Keratinocyte (primary cell): ENCODE measurements at regions not wholly inside any gene's neighbourhood (a gene's known extent, or its start where the extent isn't known, plus 50 kb on each side); places are given as distances from the start of the nearest gene placed in this dataset.
"Not testable (repeated sequence)": the region's sequence is repeated elsewhere in the genome, so short reads cannot be mapped to it uniquely, and the experiment has no call there.

Source experiments
- DNase-seq: peaks from one replicate; pipeline ENCODE4 v3.0.0-alpha.2; 2011; ENCODE audit warnings: low read depth, missing footprints, low spot score
- FAIRE-seq: peaks from 2 replicates; lab custom pipeline; 2011; peaks lifted over from hg19 to GRCh38; lab: Jason Lieb, UNC
- H2AFZ ChIP-seq: 2 replicates; pipeline ENCODE4 v1.6.0; 2012; ENCODE audit warnings: low read length, control low read depth, inconsistent platforms; ENCODE audit not compliant: control insufficient read depth
- H3K27ac ChIP-seq: 2 replicates; pipeline ENCODE4 v1.5.1; 2011; ENCODE audit warnings: low read length; ENCODE audit not compliant: control insufficient read depth, insufficient read depth
- H3K27me3 ChIP-seq: 3 replicates; pipeline ENCODE4 v1.6.0; 2011; ENCODE audit warnings: low read length; ENCODE audit not compliant: control insufficient read depth, insufficient read depth; ENCODE audit errors: extremely low read depth
- H3K36me3 ChIP-seq, 2 experiments: 2 replicates in 1 of 2; 3 replicates in 1 of 2; pipeline ENCODE4 v1.5.1; 2011; ENCODE audit warnings: low read length in 2 of 2, mild to moderate bottlenecking in 1 of 2; ENCODE audit not compliant: control insufficient read depth in 2 of 2, insufficient read depth in 2 of 2; ENCODE audit errors: extremely low read depth in 1 of 2
- H3K4me1 ChIP-seq: 3 replicates; pipeline ENCODE4 v1.5.1; 2011; ENCODE audit warnings: low read length; ENCODE audit not compliant: control insufficient read depth, insufficient read depth; ENCODE audit errors: extremely low read depth
- H3K4me2 ChIP-seq: 3 replicates; pipeline ENCODE4 v1.6.0; 2011; ENCODE audit warnings: low read depth, low read length; ENCODE audit not compliant: control insufficient read depth, insufficient read depth; ENCODE audit errors: extremely low read depth
- H3K4me3 ChIP-seq, 3 experiments: fragments of 200-600 bp in 1 of 3; sonication (generic) in 1 of 3; 2 replicates in 2 of 3; 3 replicates in 1 of 3; pipeline ENCODE4 v1.5.1; 2011 to 2016; ENCODE audit warnings: low read length in 3 of 3, mild to moderate bottlenecking in 3 of 3, control low read depth in 2 of 3, inconsistent platforms in 1 of 3, low read depth in 1 of 3, mixed read lengths in 1 of 3, mixed run types in 1 of 3, moderate library complexity in 1 of 3; ENCODE audit not compliant: control insufficient read depth in 2 of 3, insufficient read depth in 2 of 3; ENCODE audit errors: extremely low read depth in 1 of 3
- H3K79me2 ChIP-seq: 2 replicates; pipeline ENCODE4 v1.6.0; 2012; ENCODE audit warnings: low read length; ENCODE audit not compliant: control insufficient read depth, insufficient read depth
- H3K9ac ChIP-seq: 3 replicates; pipeline ENCODE4 v1.6.0; 2011; ENCODE audit warnings: low read length; ENCODE audit not compliant: control insufficient read depth, insufficient read depth; ENCODE audit errors: extremely low read depth
- H3K9me1 ChIP-seq: 3 replicates; pipeline ENCODE4 v1.6.0; 2011; ENCODE audit warnings: low read length; ENCODE audit not compliant: control insufficient read depth, insufficient read depth; ENCODE audit errors: extremely low read depth
- H3K9me3 ChIP-seq: 2 replicates; pipeline ENCODE4 v1.5.1; 2012; ENCODE audit warnings: low read depth, low read length; ENCODE audit not compliant: control insufficient read depth
- H4K20me1 ChIP-seq: 3 replicates; pipeline ENCODE4 v1.6.0; 2011; ENCODE audit warnings: low read length; ENCODE audit not compliant: control insufficient read depth, insufficient read depth; ENCODE audit errors: extremely low read depth
- EZH2 ChIP-seq: IDR thresholded peaks from one replicate; pipeline ENCODE4 v1.6.1; 2012; ENCODE audit warnings: inconsistent platforms, mild to moderate bottlenecking, low read length, moderate library complexity
- dilution Hi-C: fragments of 300-500 bp; cut with MboI; formaldehyde crosslinking; loops from one replicate; pipeline ENCODE4 v1.7.0; 2020; ENCODE audit warnings: low sequenced_read_pairs; ENCODE audit not compliant: extremely low pct_ligation_motif_present
- TF ChIP-seq, protein P1 (sequence below), 3 experiments: IDR thresholded peaks in 1 of 3; conservative IDR thresholded peaks in 1 of 3; optimal IDR thresholded peaks in 1 of 3; 2 replicates in 2 of 3; 3 replicates in 1 of 3; pipeline versions ENCODE3 to v1.5.1; 2011; ENCODE audit warnings: low read length in 3 of 3, mild to moderate bottlenecking in 3 of 3, moderate library complexity in 2 of 3, control low read depth in 1 of 3, inconsistent platforms in 1 of 3; ENCODE audit not compliant: insufficient read depth in 2 of 3; ENCODE audit errors: extremely low read depth in 1 of 3

DNA sequence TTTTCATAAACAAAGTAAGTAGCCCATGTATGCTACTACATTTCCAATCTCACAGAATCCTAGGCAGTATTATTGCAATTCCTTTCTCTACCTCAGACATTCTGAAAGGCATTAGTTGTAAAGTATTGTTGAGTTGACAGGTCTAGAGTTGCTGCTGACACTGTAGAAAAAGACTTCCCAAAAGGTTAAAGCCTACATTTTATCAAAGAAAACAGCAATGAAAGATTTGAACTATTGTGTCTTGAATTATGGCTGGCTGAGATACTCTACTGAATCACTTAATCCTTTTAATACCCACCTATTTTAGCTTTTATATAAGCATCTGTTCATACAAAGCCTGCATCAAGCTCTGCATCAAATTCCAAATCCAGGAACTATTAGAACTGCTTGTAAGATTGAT is 1082.0 kb downstream of the OLFM4 start:
- no peak for FAIRE-seq

DNA sequence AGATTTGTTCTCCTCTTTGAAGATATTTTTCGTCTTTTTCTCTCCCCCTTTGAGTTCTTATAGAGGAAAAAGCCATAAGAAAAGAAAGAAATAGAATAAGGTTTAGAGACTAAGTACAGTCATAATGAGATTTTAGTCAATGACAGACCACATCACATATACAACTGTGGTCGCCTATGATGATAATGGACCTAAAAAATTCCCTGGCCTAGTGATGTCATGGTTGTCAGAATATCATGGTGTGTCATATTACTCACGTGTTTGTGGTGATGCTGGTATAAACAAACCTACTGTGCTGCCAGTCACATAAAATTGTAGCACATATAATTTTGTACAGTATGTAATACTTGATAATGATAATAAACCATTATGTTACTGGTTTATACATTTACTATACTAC is 1096.1 kb downstream of the OLFM4 start:
- Histone ChIP-seq H3K27ac (no peak overlapping the region), H3K9me1 (no peaks in the 10 kb centered on the region), H4K20me1 (no peaks in the 10 kb centered on the region), H3K79me2 (no peaks in the 10 kb centered on the region), H2AFZ (no peak overlapping the region), H3K4me3 (no peak overlapping the region), H3K27me3 (no peaks in the 10 kb centered on the region), H3K4me1 (no peaks in the 10 kb centered on the region), H3K9ac (no peak overlapping the region), H3K4me2 (no peak overlapping the region), H3K36me3 (no peaks in the 10 kb centered on the region), H3K9me3 (peaks cover 2% of the 10 kb centered on the region)
- DNase-seq (no peak), FAIRE-seq (no peak)
- dilution Hi-C loops: no loop called here
- TF ChIP-seq EZH2: no peak
- TF ChIP-seq, protein P1, sequence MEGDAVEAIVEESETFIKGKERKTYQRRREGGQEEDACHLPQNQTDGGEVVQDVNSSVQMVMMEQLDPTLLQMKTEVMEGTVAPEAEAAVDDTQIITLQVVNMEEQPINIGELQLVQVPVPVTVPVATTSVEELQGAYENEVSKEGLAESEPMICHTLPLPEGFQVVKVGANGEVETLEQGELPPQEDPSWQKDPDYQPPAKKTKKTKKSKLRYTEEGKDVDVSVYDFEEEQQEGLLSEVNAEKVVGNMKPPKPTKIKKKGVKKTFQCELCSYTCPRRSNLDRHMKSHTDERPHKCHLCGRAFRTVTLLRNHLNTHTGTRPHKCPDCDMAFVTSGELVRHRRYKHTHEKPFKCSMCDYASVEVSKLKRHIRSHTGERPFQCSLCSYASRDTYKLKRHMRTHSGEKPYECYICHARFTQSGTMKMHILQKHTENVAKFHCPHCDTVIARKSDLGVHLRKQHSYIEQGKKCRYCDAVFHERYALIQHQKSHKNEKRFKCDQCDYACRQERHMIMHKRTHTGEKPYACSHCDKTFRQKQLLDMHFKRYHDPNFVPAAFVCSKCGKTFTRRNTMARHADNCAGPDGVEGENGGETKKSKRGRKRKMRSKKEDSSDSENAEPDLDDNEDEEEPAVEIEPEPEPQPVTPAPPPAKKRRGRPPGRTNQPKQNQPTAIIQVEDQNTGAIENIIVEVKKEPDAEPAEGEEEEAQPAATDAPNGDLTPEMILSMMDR (optimal IDR thresholded peaks at IDR 0.05 in 1 of 3, IDR thresholded peaks at IDR 0.05 in 1 of 3, conservative IDR thresholded peaks at IDR 0.05 in 1 of 3; ENCODE audit: extremely low read depth in 1 of 3, insufficient read depth in 2 of 3, low read length in 3 of 3): no peak

More for the DNA sequence above, 1082.0 kb downstream of the OLFM4 start:
- Histone ChIP-seq H3K9me3 (peaks cover 2% of the 10 kb centered on the region), H3K9me1 (no peaks in the 10 kb centered on the region), H3K4me2 (no peak overlapping the region), H3K36me3 (no peaks in the 10 kb centered on the region), H3K27ac (no peak overlapping the region), H3K4me1 (no peaks in the 10 kb centered on the region), H3K27me3 (no peaks in the 10 kb centered on the region), H3K79me2 (no peaks in the 10 kb centered on the region), H3K4me3 (no peak overlapping the region), H2AFZ (no peak overlapping the region), H4K20me1 (no peaks in the 10 kb centered on the region), H3K9ac (no peak overlapping the region)
- DNase-seq: no peak
- dilution Hi-C loops: no loop called here
- no peak for TF ChIP-seq EZH2
- TF ChIP-seq, protein P1 (optimal IDR thresholded peaks at IDR 0.05 in 1 of 3, IDR thresholded peaks at IDR 0.05 in 1 of 3, conservative IDR thresholded peaks at IDR 0.05 in 1 of 3; ENCODE audit: extremely low read depth in 1 of 3, insufficient read depth in 2 of 3, low read length in 3 of 3): no peak

DNA sequence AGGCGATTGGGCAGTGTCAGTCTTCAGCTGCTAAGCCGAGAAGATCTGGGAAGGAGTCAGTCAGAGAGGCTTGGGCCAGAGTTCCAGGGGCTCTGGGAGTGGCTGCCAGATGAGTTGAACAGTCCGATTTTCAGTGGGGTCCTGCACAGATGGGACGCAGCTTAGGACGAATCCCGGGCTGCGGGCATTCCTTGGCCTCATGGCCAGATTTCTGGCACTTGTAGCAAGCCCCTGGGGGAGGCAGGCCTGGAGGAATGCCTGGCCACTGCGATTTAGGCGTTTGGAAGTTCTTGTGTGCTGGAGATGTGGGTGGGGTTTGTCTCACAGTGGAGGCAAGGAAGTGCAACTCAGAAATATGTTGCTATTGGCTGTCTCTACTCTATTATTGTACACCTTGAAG is 1102.3 kb downstream of the OLFM4 start:
- H3K9me1 ChIP-seq, H3K36me3 ChIP-seq, H2AFZ ChIP-seq, H3K79me2 ChIP-seq, H4K20me1 ChIP-seq, H3K27ac ChIP-seq, H3K4me2 ChIP-seq, H3K27me3 ChIP-seq, H3K9me3 ChIP-seq, DNase-seq, H3K4me3 ChIP-seq, H3K9ac ChIP-seq, H3K4me1 ChIP-seq, FAIRE-seq, dilution Hi-C loops: not testable (repeated sequence)

DNA sequence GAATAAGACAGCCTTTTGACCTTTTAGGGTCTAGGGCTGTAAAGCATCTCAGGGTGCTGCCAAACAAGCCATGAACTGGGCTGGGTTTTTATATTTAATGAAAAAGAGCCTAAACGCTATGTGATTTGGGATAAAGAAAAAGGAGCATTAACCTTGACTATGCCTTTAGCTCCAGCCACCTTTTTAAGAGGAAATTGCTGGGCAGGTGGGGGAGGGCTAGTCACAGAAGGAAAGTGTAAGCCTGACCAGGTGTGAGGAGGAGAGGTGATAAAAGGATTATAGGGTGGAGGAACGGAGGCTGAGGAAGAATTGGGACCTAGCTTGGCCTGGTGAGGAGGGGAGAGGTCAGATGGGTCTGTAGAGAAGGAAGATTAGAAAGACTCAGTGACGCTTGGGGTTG is 1102.8 kb downstream of the OLFM4 start:
- H4K20me1 ChIP-seq, H3K36me3 ChIP-seq, H3K4me1 ChIP-seq, H3K9me1 ChIP-seq, dilution Hi-C loops, H3K4me2 ChIP-seq, H3K79me2 ChIP-seq, H3K27ac ChIP-seq, H3K9me3 ChIP-seq, FAIRE-seq, H3K4me3 ChIP-seq, H3K9ac ChIP-seq, H3K27me3 ChIP-seq, H2AFZ ChIP-seq, DNase-seq: not testable (repeated sequence)
